Progenitor cell of endocrine pancreas (in vitro differentiated cells): ENCODE measurements at regions not wholly inside any gene's neighbourhood (a gene's known extent, or its start where the extent isn't known, plus 50 kb on each side); places are given as distances from the start of the nearest gene placed in this dataset.

Experiments used
- DNase-seq: peaks from one replicate; pipeline ENCODE4 v3.0.0; 2021; ENCODE audit warnings: low spot score; ENCODE audit not compliant: unreplicated experiment
- H3K27ac Mint-ChIP-seq: 2 replicates; pipeline ENCODE4 v1.8.0; 2021; ENCODE audit warnings: mild to moderate bottlenecking, moderate library complexity, mixed read lengths
- H3K27me3 Mint-ChIP-seq: 2 replicates; pipeline ENCODE4 v1.8.0; 2021; ENCODE audit warnings: mixed read lengths
- H3K36me3 Mint-ChIP-seq: 2 replicates; pipeline ENCODE4 v1.8.0; 2022; ENCODE audit warnings: mixed read lengths; ENCODE audit not compliant: insufficient read depth
- H3K4me1 Mint-ChIP-seq: 2 replicates; pipeline ENCODE4 v1.8.0; 2021; ENCODE audit warnings: low read depth, mixed read lengths
- H3K4me3 Mint-ChIP-seq: 2 replicates; pipeline ENCODE4 v1.8.0; 2021; ENCODE audit warnings: low read depth, mild to moderate bottlenecking, moderate library complexity, mixed read lengths
- H3K9me3 Mint-ChIP-seq: 2 replicates; pipeline ENCODE4 v1.8.0; 2021; ENCODE audit warnings: low read depth, mixed read lengths
- CTCF ChIP-seq: fragments of 200-600 bp; sonication (generic); IDR thresholded peaks from one replicate; pipeline ENCODE4 v1.5.0; 2021; ENCODE audit warnings: antibody characterized with exemption, mild to moderate bottlenecking; ENCODE audit not compliant: unreplicated experiment

- H3K4me1 Mint-ChIP-seq, result no peaks in the 10 kb centered on the region
- peak; percentile 62 for TF ChIP-seq CTCF
- H3K27ac Mint-ChIP-seq, result no peak overlapping the region
- peaks cover 32% of the 10 kb centered on the region for H3K27me3 Mint-ChIP-seq
- no peak overlapping the region for H3K4me3 Mint-ChIP-seq
- H3K36me3 Mint-ChIP-seq, result no peaks in the 10 kb centered on the region
- peak; percentile 24 for DNase-seq
- H3K9me3 Mint-ChIP-seq, result no peaks in the 10 kb centered on the region
Observed at GRCh38 chr6:10465629-10466499, 51.0 kb upstream of the TFAP2A start.
